GM13976 (cell line): ENCODE measurements at regions not wholly inside any gene's neighbourhood (a gene's known extent, or its start where the extent isn't known, plus 50 kb on each side); places are given as distances from the start of the nearest gene placed in this dataset.

Source experiments
- DNase-seq: peaks from one replicate; pipeline ENCODE4 v3.0.0; 2012; ENCODE audit warnings: low spot score
- in situ Hi-C: fragments of 300-500 bp; cut with MboI; formaldehyde crosslinking; loops from one replicate; pipeline ENCODE4 v1.12.0; 2022; ENCODE audit warnings: low sequenced_read_pairs, mixed read lengths, inconsistent platforms; ENCODE audit not compliant: unreplicated experiment
- TF ChIP-seq, protein P1 (sequence below): IDR thresholded peaks from 2 replicates; pipeline ENCODE4 v1.5.1; 2012; ENCODE audit warnings: borderline replicate concordance, mild to moderate bottlenecking; ENCODE audit not compliant: insufficient read depth; ENCODE audit errors: extremely low read depth, missing control alignments, control extremely low read depth

DNA sequence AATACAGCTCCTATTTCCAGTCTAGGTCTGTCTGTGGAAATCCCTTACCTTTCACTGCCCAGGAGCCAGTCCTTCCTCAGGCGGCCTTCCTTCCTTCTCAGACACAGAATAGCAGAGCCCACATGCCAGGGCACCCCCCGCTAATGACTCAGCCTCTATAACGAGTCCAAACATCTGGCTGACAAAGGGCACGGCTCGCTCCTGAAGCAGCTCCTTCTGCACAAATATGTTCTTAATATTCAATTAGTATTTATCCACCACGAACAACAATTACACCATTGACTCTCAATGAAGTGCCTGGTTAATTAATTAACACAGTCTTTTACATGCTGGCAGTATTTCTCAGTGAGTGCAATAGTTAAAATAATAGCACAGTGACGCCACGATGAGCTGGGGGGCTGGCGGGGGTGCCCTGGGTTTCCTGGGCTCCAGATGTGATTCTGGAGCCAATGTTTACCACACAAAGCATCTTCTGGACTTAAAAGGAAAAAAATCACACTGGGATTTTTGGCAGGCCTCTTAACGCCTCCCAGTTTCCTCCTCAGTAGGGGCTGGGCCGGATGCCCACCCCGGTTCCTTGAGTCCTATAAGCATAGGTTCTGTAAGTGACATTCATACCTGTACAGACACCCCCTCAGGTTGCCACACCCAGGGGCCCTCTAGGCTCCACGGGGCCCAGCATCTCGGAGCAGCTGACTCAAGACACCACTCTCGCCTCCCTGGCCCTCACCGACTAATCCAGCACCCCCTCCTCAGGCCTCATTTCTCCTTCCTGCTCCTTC lies 158.6 kb upstream of the MLN start:
- in situ Hi-C loops, result no loop called here
- no peak for DNase-seq
- TF ChIP-seq, protein P1, sequence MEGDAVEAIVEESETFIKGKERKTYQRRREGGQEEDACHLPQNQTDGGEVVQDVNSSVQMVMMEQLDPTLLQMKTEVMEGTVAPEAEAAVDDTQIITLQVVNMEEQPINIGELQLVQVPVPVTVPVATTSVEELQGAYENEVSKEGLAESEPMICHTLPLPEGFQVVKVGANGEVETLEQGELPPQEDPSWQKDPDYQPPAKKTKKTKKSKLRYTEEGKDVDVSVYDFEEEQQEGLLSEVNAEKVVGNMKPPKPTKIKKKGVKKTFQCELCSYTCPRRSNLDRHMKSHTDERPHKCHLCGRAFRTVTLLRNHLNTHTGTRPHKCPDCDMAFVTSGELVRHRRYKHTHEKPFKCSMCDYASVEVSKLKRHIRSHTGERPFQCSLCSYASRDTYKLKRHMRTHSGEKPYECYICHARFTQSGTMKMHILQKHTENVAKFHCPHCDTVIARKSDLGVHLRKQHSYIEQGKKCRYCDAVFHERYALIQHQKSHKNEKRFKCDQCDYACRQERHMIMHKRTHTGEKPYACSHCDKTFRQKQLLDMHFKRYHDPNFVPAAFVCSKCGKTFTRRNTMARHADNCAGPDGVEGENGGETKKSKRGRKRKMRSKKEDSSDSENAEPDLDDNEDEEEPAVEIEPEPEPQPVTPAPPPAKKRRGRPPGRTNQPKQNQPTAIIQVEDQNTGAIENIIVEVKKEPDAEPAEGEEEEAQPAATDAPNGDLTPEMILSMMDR, result no peak

DNA sequence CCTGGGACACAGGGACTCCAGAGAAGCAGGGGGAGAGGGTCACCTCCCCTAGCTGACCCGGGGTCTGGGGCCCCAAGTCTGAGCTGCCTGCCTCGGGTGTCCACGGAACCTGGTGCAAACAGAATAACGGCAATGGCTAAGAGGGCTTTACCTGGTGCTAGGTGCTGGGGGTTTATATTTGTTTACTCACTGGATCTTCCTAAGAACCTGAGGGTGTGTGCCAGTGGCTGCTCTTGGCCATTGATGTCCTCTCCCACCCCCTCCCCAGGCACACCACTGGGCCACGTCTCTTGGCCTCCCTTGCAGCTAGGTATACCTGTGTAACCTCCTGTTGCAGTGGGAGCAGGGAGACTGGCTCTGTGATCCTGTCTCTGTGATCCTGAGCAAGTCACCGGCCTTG lies 157.9 kb upstream of the MLN start:
- in situ Hi-C loops, result no loop called here
- TF ChIP-seq, protein P1, result no peak
- no peak for DNase-seq

DNA sequence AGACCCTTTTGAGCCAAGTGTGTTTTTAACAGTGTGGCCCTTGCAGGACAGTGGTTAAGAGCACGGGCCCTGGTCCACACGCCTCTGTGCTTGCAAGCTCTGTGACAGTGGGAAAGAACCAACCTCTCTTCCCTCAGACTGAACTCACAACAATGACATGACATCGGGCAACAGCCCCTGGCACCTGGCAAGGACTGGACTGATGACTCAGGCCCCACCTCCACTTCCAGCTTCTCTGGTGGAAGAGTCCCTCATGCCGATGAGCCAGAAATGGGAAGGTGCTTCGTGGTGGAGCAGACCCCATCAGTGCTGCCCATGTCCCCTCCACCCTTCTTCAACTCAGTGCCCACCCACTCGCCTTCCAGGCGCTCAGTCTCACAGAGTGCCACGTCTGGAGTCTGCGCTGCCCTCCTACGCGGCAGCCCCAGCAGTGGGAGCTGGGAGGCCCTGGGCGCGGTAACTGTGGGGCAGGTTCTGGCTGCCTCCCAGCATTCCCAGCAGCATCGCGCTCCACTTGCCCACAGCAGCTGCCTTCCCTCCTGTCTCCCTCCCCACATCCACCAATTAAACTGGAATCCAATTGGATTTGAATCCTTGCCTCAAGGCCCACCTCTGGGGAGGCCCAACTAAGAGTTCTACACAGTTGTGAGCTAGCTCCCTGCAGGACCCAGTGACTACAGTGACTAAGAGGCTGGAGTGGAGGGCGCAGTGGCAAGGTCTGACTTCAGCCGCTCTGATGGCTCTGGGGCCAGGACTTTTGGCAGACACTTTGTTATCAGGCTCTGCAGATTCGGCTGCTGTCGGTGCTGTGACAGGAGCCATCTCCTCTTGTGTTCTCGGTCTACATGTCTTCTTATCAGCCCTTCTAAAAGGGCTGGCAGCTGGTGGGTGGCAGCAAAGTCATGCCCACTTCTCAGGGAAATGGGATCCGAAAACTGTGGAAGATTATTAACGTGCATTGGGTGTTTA lies 156.8 kb upstream of the MLN start:
- in situ Hi-C loops, result no loop called here
- DNase-seq, result no peak
- TF ChIP-seq, protein P1, result no peak

DNA sequence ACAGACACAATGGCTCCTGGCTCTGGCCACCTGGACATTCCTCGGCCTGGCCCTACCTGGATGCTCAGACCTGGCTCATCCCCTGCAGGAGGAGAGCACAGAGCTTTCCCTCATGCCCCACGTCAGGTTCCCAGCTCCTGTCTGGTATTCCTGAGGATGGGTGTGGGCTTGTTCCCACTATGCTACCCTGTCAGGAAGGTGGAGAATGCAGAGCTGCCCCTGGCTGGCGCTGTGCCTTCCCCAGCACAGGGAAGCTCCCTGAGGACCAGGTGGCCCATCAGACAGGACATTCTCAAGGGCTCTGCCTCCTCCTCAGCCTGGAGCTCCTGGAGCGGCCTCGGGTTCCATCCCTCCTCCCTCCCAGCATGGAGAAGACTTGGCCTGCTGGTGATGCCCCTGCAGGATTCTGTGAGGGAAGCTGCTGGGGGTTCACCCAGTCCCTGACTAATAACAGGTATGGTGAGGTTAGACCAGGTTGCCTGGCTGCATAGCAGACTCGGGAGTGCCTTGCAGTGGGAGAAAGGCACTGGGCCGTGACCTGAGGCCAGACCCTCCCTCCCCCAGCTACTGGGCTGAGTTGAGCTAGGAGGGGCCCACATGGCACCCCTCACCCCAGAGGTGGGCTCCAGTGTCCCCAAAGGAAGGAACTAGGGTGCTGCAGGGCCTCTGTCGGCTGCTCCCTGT lies 156.0 kb upstream of the MLN start:
- TF ChIP-seq, protein P1, result no peak
- no peak for DNase-seq
- in situ Hi-C loops, result no loop called here

DNA sequence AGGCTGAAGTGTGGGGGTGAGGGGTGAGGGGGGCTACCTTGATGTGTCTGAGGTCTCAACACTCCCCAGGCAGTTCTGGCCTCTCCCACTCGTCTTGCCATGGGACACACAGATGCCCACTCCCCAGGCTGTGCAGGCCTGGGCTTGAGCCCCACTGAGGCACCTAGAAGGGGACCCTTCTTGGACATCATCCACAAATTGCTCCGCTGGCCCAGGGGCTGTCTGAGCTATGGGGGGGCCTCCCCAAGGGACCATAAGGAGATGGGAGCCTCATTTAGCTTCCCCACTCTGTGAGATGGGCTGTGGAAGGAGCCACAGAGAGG lies 155.5 kb upstream of the MLN start:
- TF ChIP-seq, protein P1, result no peak
- in situ Hi-C loops, result no loop called here
- no peak for DNase-seq
